ENCODE measurements at regions not wholly inside any gene's neighbourhood (a gene's known extent, or its start where the extent isn't known, plus 50 kb on each side); places are given as distances from the start of the nearest gene placed in this dataset.
"Not testable (repeated sequence)": the region's sequence is repeated elsewhere in the genome, so short reads cannot be mapped to it uniquely, and the experiment has no call there.

DNA sequence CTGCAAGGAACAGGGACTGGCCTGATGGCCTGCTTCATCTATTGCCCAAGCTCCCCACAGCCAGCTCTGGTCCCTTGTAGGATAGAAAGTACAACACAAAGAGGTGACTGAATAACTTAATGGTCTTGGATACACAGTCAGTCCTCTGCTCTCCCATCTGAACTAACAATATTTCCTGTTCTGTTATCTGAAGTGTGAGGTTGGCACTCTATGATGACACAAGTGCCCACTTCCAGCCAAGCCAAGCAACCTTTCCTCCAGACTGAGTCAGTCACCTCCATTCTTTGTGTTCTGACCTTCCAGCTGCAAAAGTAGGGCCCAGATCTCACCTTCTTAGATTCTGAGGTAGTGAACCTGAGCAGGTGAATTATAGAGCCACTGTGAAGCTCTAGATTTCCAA, 77.8 kb upstream of the NOTCH2NLA start:
- DNase-seq; intact Hi-C loops (cut with DNase I): not testable (repeated sequence)

DNA sequence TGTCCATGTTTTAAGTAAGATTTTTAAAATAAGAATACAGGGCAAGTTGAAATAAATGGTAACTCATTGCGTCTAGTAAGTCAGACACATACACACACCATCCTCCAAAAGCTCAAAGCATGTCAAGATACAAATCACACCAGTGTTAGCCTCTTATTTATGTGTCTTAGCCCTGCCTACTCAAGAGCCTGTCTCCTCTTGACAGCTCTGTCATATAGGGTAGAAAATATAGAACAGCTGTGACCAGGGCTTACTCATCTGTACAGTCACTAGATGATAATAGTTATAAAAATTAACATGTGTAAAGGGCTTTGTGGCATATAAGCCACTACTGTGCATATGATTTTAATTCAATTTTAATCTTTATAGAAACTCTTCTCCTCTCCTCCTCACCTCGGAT, 76.6 kb upstream of the NOTCH2NLA start:
- DNase-seq; intact Hi-C loops (cut with DNase I): not testable (repeated sequence)

DNA sequence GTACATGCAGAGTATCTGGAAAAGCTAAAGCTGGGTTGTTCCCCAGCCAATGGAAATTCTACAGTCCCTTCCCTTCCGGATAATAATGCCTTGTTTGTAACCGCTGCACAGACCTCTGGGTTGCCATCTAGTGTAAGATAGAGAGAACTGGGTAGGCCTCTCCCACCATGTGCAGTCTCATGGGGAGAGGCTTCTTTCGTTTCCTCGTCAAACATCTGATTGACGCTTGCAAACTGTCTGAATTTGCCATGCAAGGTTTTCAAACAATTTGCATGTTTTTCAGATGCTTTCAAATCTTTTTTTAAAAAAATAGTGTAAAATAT, 69.7 kb upstream of the NOTCH2NLA start:
- DNase-seq; intact Hi-C loops (cut with DNase I): not testable (repeated sequence)

DNA sequence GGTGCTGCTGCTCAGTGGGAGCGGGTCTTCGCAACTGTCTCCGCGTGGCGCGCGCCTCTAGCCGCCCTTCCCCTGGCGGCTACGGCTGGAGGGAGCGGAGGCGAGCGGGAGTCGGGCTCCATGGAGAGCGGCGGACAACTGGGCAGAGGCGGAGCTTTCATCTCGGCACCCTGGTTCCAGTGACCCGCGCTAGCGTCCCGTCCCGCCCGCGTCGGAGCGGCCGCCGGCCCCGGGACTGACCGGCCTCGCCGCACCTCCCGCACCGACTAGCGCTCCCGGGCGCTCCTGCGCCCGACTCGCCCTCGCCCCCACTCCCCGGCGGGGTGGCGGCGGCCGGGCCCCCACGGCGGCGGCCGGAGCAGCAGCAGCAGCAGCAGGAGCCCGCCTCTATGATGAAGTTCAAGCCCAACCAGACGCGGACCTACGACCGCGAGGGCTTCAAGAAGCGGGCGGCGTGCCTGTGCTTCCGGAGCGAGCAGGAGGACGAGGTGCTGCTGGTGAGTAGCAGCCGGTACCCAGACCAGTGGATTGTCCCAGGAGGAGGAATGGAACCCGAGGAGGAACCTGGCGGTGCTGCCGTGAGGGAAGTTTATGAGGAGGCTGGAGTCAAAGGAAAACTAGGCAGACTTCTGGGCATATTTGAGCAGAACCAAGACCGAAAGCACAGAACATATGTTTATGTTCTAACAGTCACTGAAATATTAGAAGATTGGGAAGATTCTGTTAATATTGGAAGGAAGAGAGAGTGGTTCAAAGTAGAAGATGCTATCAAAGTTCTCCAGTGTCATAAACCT, 69.2 kb upstream of the NOTCH2NLA start:
- intact Hi-C loops (cut with DNase I); DNase-seq: not testable (repeated sequence)

DNA sequence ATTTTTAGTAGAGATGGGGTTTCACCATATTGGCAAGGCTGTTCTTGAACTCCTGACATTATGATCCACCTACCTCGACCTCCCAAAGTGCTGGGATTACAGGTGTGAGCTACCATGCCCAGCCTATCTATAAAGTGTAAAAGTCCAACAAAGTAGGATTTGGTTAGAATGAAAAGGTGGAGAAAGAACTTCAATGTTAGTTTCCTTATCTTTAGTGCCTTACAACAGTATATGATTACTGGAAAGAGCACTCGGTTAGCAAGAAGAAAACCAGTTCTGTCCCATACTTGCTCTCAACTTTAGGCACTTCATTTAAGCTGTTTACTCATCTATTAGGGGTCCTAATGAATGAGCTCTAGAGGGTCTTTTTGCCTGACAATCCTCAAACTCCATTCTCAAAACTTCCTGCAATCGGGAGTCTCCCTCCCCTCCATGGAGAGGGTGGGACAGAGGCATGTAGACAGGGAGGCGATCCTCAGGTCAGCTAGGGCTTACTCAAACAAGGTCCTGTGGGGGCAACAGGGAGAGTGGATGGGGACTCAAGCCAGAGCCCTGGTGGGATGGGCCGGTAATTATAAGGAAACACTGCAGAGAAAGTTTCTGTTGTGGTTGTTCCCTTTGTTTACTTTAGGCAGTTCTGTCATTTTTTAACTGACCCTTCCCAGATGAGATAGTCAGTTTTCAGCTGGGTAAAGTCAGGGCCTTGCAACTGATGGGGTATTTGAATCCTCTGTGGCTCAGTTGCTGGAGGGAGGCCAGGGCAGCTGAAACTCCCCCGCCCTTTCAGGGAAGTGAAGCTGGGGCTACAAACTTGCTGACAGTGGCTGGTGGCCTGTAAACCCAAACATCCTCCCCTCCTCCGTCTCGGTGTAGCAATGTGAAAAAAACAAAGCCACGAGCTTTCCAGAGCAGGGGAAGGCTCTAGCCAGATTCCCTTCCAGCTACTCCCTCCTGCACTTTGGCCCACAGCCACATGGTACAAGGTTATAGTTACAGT, 64.4 kb upstream of the NOTCH2NLA start:
- DNase-seq; intact Hi-C loops (cut with DNase I): not testable (repeated sequence)

DNA sequence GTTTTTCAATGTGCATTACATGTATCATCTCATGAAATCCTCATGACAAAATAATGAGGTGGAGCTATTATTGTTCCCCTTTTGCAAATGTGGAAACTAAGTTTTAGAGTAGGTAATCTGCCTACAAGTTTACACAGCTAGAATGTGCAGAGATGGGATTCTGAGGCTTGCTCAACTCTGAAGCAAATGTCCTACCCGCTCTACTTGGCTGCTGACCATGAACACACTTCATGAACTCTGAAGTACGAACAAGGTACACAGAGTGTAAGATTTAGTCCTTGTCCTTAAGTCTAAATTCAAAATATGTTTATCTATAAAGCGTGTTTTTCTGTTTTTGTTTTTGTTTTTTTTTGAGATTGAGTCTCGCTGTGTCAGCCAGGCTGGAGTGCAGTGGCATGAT, 63.6 kb upstream of the NOTCH2NLA start:
- intact Hi-C loops (cut with DNase I); DNase-seq: not testable (repeated sequence)

DNA sequence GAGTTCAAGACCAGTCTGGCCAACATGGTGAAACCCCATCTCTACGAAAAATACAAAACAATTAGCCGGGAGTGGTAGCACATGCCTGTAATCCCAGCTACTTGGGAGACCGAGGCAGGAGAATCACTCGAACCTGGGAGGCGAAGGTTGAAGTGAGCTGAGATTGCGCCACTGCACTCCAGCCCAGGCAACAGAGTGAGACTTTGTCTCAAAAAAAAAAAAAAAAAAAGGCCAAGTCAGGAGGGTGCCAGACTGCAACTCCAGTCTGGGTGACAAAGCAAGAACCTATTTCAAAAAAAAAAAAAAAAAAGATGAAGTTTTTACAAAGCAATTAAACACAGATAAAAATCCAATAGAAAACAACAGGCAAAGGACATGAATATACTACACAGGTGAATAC, 59.1 kb upstream of the NOTCH2NLA start:
- not testable (repeated sequence) for DNase-seq

DNA sequence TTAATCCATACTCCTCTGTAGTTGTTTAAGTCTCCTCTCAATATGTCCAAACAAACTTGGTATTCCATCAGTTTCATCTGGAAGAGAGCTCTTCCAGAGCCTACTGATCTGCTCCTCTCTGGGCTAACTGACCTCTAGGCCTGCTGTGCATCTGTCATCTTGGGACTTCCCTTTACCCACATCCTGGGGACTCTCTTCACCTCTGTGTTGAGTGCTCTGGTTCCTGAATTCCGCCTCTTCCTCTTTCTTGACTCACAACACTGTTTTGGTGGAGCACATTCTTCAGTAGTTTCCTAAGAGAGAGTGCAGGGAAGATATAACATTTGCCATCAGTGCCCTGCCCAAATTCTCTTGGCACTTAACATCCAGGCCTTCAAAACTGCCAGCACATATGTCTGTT, 55.9 kb upstream of the NOTCH2NLA start:
- DNase-seq; intact Hi-C loops (cut with DNase I): not testable (repeated sequence)

More for the DNA sequence above, 59.1 kb upstream of the NOTCH2NLA start:
- intact Hi-C loops (cut with DNase I), result not testable (repeated sequence)

DNA sequence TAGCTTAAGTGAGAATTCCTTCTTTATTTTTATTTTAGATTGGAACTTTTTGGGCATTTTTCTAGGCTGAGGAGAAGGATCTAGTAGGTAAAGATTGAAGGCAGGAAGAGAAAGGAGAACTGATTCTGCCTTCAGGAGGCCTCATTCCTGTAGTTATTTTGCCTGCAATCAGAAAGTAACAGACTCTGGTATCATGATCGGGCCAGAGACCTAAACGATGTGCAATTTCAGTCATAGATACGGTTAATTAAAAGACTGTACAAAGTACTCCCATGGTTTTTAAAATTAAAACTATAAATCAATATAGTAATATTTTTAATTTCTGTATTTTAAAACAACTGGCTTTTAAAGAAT, 54.7 kb upstream of the NOTCH2NLA start:
- DNase-seq; intact Hi-C loops (cut with DNase I): not testable (repeated sequence)

DNA sequence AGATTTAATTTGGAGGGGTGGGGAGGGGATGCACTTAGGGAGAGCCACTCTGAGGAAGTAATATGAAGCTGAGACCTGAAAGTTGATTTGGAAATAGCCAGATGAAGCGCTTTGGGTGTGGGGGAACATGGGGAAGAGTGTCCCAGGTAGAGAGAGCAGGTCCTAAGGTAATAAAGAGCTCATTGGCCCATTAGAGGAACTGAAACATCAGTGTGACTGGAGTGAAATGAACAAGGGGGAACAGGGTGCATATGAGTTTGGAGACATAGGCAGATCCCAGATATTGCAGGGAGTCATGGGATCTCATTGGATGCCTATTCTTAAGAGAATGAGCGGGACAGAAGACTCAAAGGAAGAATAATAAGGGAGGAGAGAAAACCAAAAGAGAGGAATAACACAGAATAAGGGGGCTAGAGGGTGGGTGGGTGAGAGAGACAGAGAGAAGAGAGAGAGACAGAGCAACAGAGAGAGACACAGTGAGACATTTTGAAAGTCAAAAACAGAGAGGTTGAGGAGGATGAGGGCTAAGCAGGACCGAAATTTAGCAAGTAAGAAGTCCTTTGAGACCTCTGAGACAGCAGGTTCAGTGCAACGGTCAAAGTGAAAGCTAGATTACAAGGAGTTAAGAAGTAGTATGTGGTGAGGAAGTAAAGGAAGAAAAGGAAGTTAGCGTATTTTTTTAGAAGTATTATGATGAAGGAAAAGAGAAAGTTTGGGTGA, 54.1 kb upstream of the NOTCH2NLA start:
- DNase-seq; intact Hi-C loops (cut with DNase I): not testable (repeated sequence)

DNA sequence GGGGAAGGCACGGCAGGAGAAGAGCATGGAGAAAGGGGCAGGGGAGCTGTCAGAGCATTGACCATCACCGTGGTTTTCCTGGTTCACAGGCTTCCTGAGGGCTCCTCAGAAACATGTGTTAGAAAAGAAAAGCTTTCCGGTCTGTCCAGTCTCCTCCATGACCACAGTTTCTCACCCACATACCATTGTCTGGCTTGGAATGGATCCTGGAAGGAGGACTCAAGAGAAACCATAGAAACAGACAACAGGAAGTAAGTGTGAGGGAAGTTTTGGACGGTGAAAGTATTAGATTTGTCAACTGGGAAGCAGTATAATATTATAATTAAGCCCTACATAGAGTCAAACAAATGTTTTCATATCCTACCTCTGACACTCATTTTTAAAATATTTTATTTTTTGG, 52.7 kb upstream of the NOTCH2NLA start:
- intact Hi-C loops (cut with DNase I); DNase-seq: not testable (repeated sequence)

DNA sequence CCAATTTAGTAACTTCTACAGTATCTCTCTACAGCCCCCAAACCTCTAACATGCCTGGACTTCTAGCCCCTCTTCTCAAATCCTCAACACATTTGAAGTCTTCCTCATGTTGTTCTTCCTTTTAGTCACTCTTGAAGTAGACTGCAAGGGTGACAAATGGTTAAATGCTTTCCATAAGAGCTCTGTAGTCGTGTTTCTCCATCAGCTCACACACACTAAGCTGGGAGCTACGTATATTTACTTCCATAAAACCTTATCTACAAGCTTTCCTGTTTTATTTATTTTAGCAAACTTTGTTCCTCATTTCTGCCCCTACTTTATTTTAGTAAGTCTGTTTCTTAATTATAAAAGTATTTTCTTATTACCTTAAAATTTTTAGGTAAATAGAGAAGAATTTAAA, 49.9 kb upstream of the NOTCH2NLA start:
- DNase-seq; intact Hi-C loops (cut with DNase I): not testable (repeated sequence)
